ENCODE measurements at regions not wholly inside any gene's neighbourhood (a gene's known extent, or its start where the extent isn't known, plus 50 kb on each side); places are given as distances from the start of the nearest gene placed in this dataset.

DNA sequence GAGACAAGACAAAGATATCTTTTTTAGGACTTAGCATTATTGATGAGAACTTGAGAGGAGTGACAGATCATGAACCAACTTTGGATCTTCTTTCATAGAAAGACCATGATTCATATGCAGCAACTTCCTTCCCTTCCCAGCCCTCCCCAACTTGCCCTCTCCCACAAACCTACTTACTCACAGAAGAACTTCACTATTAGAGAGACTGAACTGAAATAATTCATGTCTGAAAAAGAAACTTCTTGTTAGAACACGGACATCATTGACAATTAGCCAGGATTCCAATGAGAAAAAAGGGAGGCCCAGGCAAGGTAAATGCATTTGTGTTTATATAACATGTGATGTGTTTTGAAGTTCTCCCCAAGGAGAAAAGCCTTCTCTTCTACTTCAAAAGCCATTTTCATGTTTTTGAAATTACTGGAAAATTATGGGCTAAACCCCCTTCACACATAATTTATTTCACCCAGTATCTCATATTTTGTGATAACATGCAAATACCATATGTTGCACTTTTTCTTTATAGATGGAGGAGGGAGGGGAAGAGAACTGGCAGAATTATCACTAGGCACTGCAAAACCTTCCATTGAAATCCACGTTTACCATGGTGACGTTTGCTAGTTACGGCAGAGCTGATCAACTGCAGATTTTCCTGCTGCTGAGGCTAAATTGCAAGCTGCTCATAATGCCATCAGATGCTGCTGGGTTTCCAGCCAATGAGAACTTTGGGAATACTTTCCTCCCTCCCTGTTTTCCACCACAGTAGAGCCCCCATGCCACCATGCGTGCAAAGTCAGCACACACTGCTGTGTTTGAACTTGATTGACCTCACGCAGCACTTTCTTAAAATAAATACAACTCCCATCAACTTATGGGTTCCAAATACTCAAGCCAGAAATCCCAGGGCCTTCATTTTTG, 294.7 kb downstream of the MEIS1 start:
- no peak overlapping the region for H3K27ac Mint-ChIP-seq
- ATAC-seq (replicated peaks), result no peak
- H3K9me3 Mint-ChIP-seq, result no peaks in the 10 kb centered on the region
- no peaks in the 10 kb centered on the region for H3K27me3 Mint-ChIP-seq
- H3K4me1 Mint-ChIP-seq, result no peaks in the 10 kb centered on the region
- no peaks in the 10 kb centered on the region for H3K36me3 Mint-ChIP-seq (ENCODE audit: low read depth)
- no peak overlapping the region for H3K4me3 Mint-ChIP-seq

GRCh38 chr2:66730441-66730840, 295.5 kb downstream of the MEIS1 start:
- Mint-ChIP-seq H3K27ac (no peak overlapping the region), H3K27me3 (no peaks in the 10 kb centered on the region), H3K4me1 (no peaks in the 10 kb centered on the region), H3K4me3 (no peak overlapping the region), H3K36me3 (ENCODE audit: low read depth) (no peaks in the 10 kb centered on the region), H3K9me3 (no peaks in the 10 kb centered on the region)
- no peak for ATAC-seq (replicated peaks)

DNA sequence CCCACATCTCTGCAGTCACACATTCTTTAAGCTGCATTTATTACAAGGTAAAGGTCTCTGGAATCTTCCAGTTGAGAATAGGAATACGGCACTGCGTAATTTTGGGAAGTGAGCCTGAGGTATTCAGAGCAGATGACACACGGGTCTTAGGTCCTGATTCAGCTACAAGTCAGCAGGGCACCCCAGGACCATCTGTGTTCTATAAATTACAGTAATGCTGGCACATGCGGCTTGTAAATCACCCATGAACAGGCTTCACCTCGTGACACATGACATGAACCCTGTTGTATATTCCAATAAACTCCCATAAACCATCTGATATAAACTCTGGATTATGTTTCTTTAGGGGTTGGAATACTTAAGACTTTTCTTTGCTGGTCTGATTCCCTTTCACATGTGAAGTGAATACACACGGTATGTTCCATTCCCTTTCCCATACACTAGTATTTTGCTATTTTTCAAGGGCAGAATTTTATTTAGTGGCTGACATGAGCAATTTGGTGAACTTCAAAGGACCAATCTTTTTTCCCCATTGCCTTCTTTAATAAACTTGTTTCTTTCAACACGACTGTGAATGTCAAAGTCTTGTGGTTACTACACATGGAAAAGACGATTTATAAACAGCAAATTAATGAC, 298.6 kb downstream of the MEIS1 start:
- H3K27me3 Mint-ChIP-seq, result no peaks in the 10 kb centered on the region
- H3K9me3 Mint-ChIP-seq, result no peaks in the 10 kb centered on the region
- no peak overlapping the region for H3K4me3 Mint-ChIP-seq
- no peaks in the 10 kb centered on the region for H3K36me3 Mint-ChIP-seq (ENCODE audit: low read depth)
- no peak overlapping the region for H3K27ac Mint-ChIP-seq
- H3K4me1 Mint-ChIP-seq, result no peaks in the 10 kb centered on the region
- ATAC-seq (replicated peaks), result no peak

GRCh38 chr2:66748939-66749338, 314.0 kb downstream of the MEIS1 start:
- no peak overlapping the region for H3K4me3 Mint-ChIP-seq
- no peaks in the 10 kb centered on the region for H3K27me3 Mint-ChIP-seq
- peaks cover 4% of the 10 kb centered on the region for H3K9me3 Mint-ChIP-seq
- no peaks in the 10 kb centered on the region for H3K4me1 Mint-ChIP-seq
- no peak for ATAC-seq (replicated peaks)
- H3K36me3 Mint-ChIP-seq (ENCODE audit: low read depth), result no peaks in the 10 kb centered on the region
- H3K27ac Mint-ChIP-seq, result no peak overlapping the region

DNA sequence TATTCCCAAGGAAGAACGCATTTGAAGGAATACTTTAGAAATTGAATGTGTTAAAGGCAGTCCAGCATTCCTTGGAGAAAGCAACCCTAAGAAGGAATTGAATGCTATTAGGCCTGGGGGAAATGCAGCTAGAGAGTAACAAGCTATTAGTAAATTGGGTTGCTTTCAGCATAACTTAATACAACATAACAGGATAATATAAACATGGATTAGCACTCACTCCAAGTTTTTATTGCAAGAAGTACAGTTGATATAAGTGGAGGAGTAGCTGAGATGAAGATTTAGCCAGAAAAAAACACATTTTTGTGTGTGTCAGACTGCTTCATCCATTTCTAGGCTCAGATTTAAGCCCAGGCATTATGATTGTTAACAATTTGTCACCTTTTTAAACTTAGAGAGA, 314.6 kb downstream of the MEIS1 start:
- Mint-ChIP-seq H3K9me3 (peaks cover 5% of the 10 kb centered on the region), H3K36me3 (ENCODE audit: low read depth) (no peaks in the 10 kb centered on the region), H3K4me3 (no peak overlapping the region), H3K27ac (no peak overlapping the region), H3K4me1 (no peaks in the 10 kb centered on the region), H3K27me3 (no peaks in the 10 kb centered on the region)
- no peak for ATAC-seq (replicated peaks)

GRCh38 chr2:66753257-66753656, 318.3 kb downstream of the MEIS1 start:
- Mint-ChIP-seq H3K4me1 (no peaks in the 10 kb centered on the region), H3K27me3 (no peaks in the 10 kb centered on the region)
- no peak for ATAC-seq (replicated peaks)

GRCh38 chr2:66753660-66754059, 318.7 kb downstream of the MEIS1 start:
- Mint-ChIP-seq H3K27ac (no peak overlapping the region), H3K9me3 (peaks cover 5% of the 10 kb centered on the region), H3K4me1 (no peaks in the 10 kb centered on the region), H3K36me3 (ENCODE audit: low read depth) (no peaks in the 10 kb centered on the region), H3K4me3 (no peak overlapping the region), H3K27me3 (no peaks in the 10 kb centered on the region)
- no peak for ATAC-seq (replicated peaks)

More at GRCh38 chr2:66753257-66753656, 318.3 kb downstream of the MEIS1 start:
- Mint-ChIP-seq H3K9me3 (peaks cover 5% of the 10 kb centered on the region), H3K4me3 (no peak overlapping the region), H3K36me3 (ENCODE audit: low read depth) (no peaks in the 10 kb centered on the region), H3K27ac (no peak overlapping the region)

GRCh38 chr2:66755974-66756373, 321.0 kb downstream of the MEIS1 start:
- Mint-ChIP-seq H3K9me3 (peaks cover 5% of the 10 kb centered on the region), H3K27ac (no peak overlapping the region), H3K4me3 (no peak overlapping the region)

DNA sequence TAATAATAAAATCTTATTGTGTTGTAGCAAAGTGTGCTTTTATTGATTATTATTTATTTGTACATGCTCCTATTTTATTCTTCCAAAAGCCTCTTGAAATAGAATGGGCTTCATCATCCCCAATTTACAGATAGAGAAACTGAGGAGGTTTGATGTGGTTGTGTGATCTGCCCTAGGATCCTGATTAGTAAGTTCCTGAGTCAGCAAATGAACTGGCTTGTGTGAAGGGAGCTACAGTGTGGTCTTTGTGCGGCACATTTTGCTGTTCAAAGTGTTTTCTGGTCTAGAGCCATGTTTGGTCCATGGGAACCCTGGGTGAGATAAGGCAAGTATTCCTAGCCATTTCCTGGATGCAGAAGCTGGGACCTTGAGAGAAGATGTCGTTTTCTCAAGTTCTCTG, 326.9 kb downstream of the MEIS1 start:
- no peaks in the 10 kb centered on the region for H3K4me1 Mint-ChIP-seq
- no peaks in the 10 kb centered on the region for H3K36me3 Mint-ChIP-seq (ENCODE audit: low read depth)
- no peak overlapping the region for H3K4me3 Mint-ChIP-seq
- ATAC-seq (replicated peaks), result no peak
- peaks cover 4% of the 10 kb centered on the region for H3K9me3 Mint-ChIP-seq
- H3K27me3 Mint-ChIP-seq, result no peaks in the 10 kb centered on the region
- no peak overlapping the region for H3K27ac Mint-ChIP-seq

More at GRCh38 chr2:66755974-66756373, 321.0 kb downstream of the MEIS1 start:
- H3K27me3 Mint-ChIP-seq, result no peaks in the 10 kb centered on the region
- H3K4me1 Mint-ChIP-seq, result no peaks in the 10 kb centered on the region
- no peaks in the 10 kb centered on the region for H3K36me3 Mint-ChIP-seq (ENCODE audit: low read depth)
- ATAC-seq (replicated peaks), result no peak

- Mint-ChIP-seq H3K4me3 (no peak overlapping the region), H3K27ac (no peak overlapping the region), H3K4me1 (no peaks in the 10 kb centered on the region), H3K27me3 (no peaks in the 10 kb centered on the region), H3K9me3 (peaks cover 4% of the 10 kb centered on the region), H3K36me3 (ENCODE audit: low read depth) (no peaks in the 10 kb centered on the region)
- no peak for ATAC-seq (replicated peaks)
These were observed 327.8 kb downstream of the MEIS1 start for GRCh38 chr2:66762761-66763160.

DNA sequence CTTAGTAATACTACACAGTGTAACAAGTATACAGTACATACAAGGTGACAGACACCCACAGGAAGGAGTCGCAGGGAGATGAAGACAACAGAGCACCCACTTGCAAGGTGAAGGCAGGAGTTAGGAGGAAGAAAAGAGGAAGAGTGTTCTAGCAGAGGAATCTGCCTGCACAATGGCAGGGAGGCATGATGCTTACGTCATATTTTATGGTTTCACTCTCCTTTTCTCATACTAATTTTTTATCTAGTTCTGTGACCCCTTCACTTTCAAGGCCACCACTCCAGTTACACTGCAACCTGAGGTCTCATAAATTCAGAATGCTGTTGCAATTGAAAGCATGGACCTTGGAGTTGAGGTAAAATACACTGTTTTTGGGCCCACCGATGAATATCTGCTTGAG, 331.7 kb downstream of the MEIS1 start:
- H3K4me3 Mint-ChIP-seq, result no peak overlapping the region

GRCh38 chr2:66771359-66771976, 336.5 kb downstream of the MEIS1 start:
- Mint-ChIP-seq H3K36me3 (ENCODE audit: low read depth) (no peaks in the 10 kb centered on the region), H3K4me3 (no peak overlapping the region), H3K9me3 (peaks cover 18% of the 10 kb centered on the region), H3K27ac (no peak overlapping the region), H3K4me1 (no peaks in the 10 kb centered on the region), H3K27me3 (no peaks in the 10 kb centered on the region)
- no peak for ATAC-seq (replicated peaks)

More for the DNA sequence above, 331.7 kb downstream of the MEIS1 start:
- no peaks in the 10 kb centered on the region for H3K36me3 Mint-ChIP-seq (ENCODE audit: low read depth)
- no peak overlapping the region for H3K27ac Mint-ChIP-seq
- ATAC-seq (replicated peaks), result no peak
- no peaks in the 10 kb centered on the region for H3K27me3 Mint-ChIP-seq
- peaks cover 4% of the 10 kb centered on the region for H3K9me3 Mint-ChIP-seq
- no peaks in the 10 kb centered on the region for H3K4me1 Mint-ChIP-seq

DNA sequence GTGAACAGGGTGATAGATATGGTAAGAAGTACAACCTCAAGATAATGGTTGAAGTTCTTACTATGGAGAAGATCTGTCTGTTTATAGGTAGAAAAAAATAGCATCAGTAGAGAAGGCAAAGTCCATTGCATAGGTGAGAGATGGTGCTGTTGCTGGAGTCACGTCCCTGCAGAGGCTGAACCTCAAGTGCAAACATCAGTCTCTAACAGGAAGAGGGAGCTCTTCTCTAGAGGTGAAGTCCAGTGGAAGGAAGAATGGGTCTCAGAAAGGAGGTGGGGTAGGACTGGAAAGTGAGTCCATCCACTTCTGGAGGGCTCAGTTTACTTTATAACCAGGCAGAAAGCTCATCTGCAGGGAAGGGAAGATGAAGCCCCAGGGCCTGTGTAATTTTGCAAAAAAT, 337.7 kb downstream of the MEIS1 start:
- Mint-ChIP-seq H3K27ac (no peak overlapping the region), H3K4me1 (no peaks in the 10 kb centered on the region), H3K4me3 (no peak overlapping the region), H3K36me3 (ENCODE audit: low read depth) (no peaks in the 10 kb centered on the region), H3K9me3 (peaks cover 20% of the 10 kb centered on the region), H3K27me3 (no peaks in the 10 kb centered on the region)
- ATAC-seq (replicated peaks), result no peak

DNA sequence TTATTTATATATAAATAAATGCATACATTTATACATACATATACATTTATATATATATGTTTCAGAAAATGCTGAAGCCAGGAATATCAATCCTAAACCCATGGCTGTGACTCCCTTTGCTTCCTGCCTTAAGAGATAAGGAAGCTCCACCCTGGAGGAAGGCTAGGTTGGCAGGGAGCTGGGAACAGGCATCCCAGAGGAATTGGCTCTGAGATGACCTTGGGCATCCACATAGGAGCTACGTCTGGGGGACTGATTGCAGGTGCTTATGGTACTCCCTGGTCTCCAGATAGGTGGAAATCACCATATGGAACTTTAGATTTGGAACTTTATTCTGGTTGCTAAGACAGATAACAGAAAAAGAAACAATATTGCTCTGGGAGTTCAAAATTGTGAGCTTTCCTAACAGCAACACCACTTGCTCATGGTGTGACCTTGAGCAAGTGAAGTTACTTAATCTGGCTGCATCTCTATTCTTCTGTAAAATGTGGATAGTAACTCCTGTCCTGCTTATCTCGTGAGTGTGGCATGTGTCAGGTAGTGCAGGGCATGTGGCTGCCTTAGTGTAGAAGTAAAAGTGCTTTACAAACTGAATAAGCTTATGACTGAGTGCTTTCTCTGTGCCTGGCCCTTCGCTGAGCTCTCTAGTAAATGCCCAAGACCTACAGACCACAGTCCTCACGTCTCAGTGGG, 341.0 kb downstream of the MEIS1 start:
- Mint-ChIP-seq H3K27ac (no peak overlapping the region), H3K36me3 (ENCODE audit: low read depth) (no peaks in the 10 kb centered on the region), H3K9me3 (peaks cover 26% of the 10 kb centered on the region), H3K27me3 (no peaks in the 10 kb centered on the region), H3K4me3 (no peak overlapping the region), H3K4me1 (no peaks in the 10 kb centered on the region)
- no peak for ATAC-seq (replicated peaks)
